Liver (tissue), 8 donors: ENCODE measurements at regions not wholly inside any gene's neighbourhood (a gene's known extent, or its start where the extent isn't known, plus 50 kb on each side); places are given as distances from the start of the nearest gene placed in this dataset.

ENCODE experiments used
- DNase-seq: peaks from one replicate; pipeline ENCODE4 v3.0.0-alpha.2; 2017; ENCODE audit warnings: low spot score
- H3K27ac ChIP-seq, 2 donors: one replicate each; pipeline ENCODE4 v1.7.0; 2013; ENCODE audit warnings: inconsistent platforms in 2 of 2, low read length in 2 of 2, control low read depth in 1 of 2, low read depth in 1 of 2, mild to moderate bottlenecking in 1 of 2
- H3K27me3 ChIP-seq, 4 donors: one replicate each; pipeline versions ENCODE4 v1.6.1 to v1.7.0; 2013; ENCODE audit warnings: low read length in 3 of 4, inconsistent platforms in 1 of 4, mild to moderate bottlenecking in 1 of 4, moderate library complexity in 1 of 4; ENCODE audit not compliant: control insufficient read depth in 4 of 4, insufficient read depth in 4 of 4
- H3K36me3 ChIP-seq, 4 donors: one replicate each; pipeline versions ENCODE4 v1.6.1 to v1.7.0; 2013; ENCODE audit warnings: low read length in 3 of 4, mild to moderate bottlenecking in 3 of 4, low read depth in 1 of 4, moderate library complexity in 1 of 4; ENCODE audit not compliant: control insufficient read depth in 4 of 4, insufficient read depth in 3 of 4
- H3K4me1 ChIP-seq, 4 donors: one replicate each; pipeline versions ENCODE4 v1.6.1 to v1.7.0; 2013; ENCODE audit warnings: low read length in 3 of 4, mild to moderate bottlenecking in 3 of 4, moderate library complexity in 1 of 4; ENCODE audit not compliant: control insufficient read depth in 4 of 4, insufficient read depth in 4 of 4
- H3K4me3 ChIP-seq, 3 donors: one replicate each; pipeline versions ENCODE4 v1.6.1 to v1.7.0; 2013; ENCODE audit warnings: low read length in 3 of 3, control low read depth in 1 of 3, low read depth in 1 of 3, mild to moderate bottlenecking in 1 of 3
- H3K9ac ChIP-seq, 2 donors: one replicate each; pipeline ENCODE4 v1.7.0; 2013; ENCODE audit warnings: low read length in 2 of 2, mild to moderate bottlenecking in 2 of 2, moderate library complexity in 2 of 2, control low read depth in 1 of 2, low read depth in 1 of 2
- H3K9me3 ChIP-seq, 4 donors: one replicate each; pipeline versions ENCODE4 v1.6.1 to v1.7.0; 2013; ENCODE audit warnings: low read length in 3 of 4; ENCODE audit not compliant: control insufficient read depth in 4 of 4
- ATF3 ChIP-seq: IDR thresholded peaks from 2 replicates; pipeline ENCODE4 v1.6.1; 2016; ENCODE audit warnings: antibody characterized with exemption
- CTCF ChIP-seq: fragments of 150-350 bp; IDR thresholded peaks from 2 replicates; pipeline ENCODE4 v1.5.1; 2017; ENCODE audit warnings: improper control_type of control experiment, low read depth, low read length; ENCODE audit not compliant: missing input control
- EGR1 ChIP-seq, 2 donors: IDR thresholded peaks; 2 replicates each; pipeline ENCODE4 v1.6.1; 2016 to 2018; ENCODE audit warnings: antibody characterized with exemption in 2 of 2, low read depth in 2 of 2
- FOXA1 ChIP-seq: IDR thresholded peaks from 2 replicates; pipeline ENCODE4 v1.6.1; 2016; ENCODE audit warnings: antibody characterized with exemption
- FOXA2 ChIP-seq: IDR thresholded peaks from 2 replicates; pipeline ENCODE4 v1.6.1; 2016; ENCODE audit warnings: antibody characterized with exemption
- GABPA ChIP-seq, 2 donors: IDR thresholded peaks in 1 of 2; conservative IDR thresholded peaks in 1 of 2; 2 replicates each; pipeline ENCODE4 v1.6.1; 2016; ENCODE audit warnings: antibody characterized with exemption in 2 of 2, mild to moderate bottlenecking in 1 of 2, moderate library complexity in 1 of 2
- HNF4A ChIP-seq, 2 donors: conservative IDR thresholded peaks; 2 replicates each; pipeline ENCODE4 v1.6.1; 2016; ENCODE audit warnings: antibody characterized with exemption in 2 of 2, mild to moderate bottlenecking in 2 of 2
- HNF4G ChIP-seq: IDR thresholded peaks from 2 replicates; pipeline ENCODE4 v1.6.1; 2016; ENCODE audit warnings: antibody characterized with exemption
- JUND ChIP-seq, 2 donors: IDR thresholded peaks; 2 replicates each; pipeline ENCODE4 v1.6.1; 2016; ENCODE audit warnings: antibody characterized with exemption in 2 of 2
- MAX ChIP-seq: IDR thresholded peaks from 2 replicates; pipeline ENCODE4 v1.6.1; 2016; ENCODE audit warnings: antibody characterized with exemption
- NR2F2 ChIP-seq: IDR thresholded peaks from 2 replicates; pipeline ENCODE4 v1.6.1; 2016; ENCODE audit warnings: antibody characterized with exemption
- RAD21 ChIP-seq, 2 donors: IDR thresholded peaks; 2 replicates each; pipeline ENCODE4 v1.6.1; 2016; ENCODE audit warnings: antibody characterized with exemption in 2 of 2, mild to moderate bottlenecking in 2 of 2
- REST ChIP-seq: IDR thresholded peaks from 2 replicates; pipeline ENCODE4 v1.6.1; 2016; ENCODE audit warnings: antibody characterized with exemption, mild to moderate bottlenecking
- RXRA ChIP-seq, 2 donors: IDR thresholded peaks; 2 replicates each; pipeline ENCODE4 v1.6.1; 2017 to 2018; ENCODE audit warnings: antibody characterized with exemption in 2 of 2, mild to moderate bottlenecking in 1 of 2
- SP1 ChIP-seq: IDR thresholded peaks from 2 replicates; pipeline ENCODE4 v1.6.1; 2018; ENCODE audit warnings: antibody characterized with exemption, mild to moderate bottlenecking
- TAF1 ChIP-seq: conservative IDR thresholded peaks from 2 replicates; pipeline ENCODE4 v1.6.1; 2016; ENCODE audit warnings: antibody characterized with exemption, mild to moderate bottlenecking
- YY1 ChIP-seq: IDR thresholded peaks from 2 replicates; pipeline ENCODE4 v1.6.1; 2016; ENCODE audit warnings: antibody characterized with exemption, mild to moderate bottlenecking
- ZBTB33 ChIP-seq: IDR thresholded peaks from 2 replicates; pipeline ENCODE4 v1.6.1; 2016; ENCODE audit warnings: antibody characterized with exemption
- WGBS: extraction: QIAGEN DNeasy Blood & Tissue Kit; methylation state at CpG from one replicate; pipeline ENCODE4 v1.1.7; 2013; 5-methylcytosine and 5-hydroxymethylcytosine counted together
- donor health status: healthy.
- donor health status: healthy.
- donor health status: healthy.
- donor health status: healthy.
- donor health status: healthy.

- H3K27me3 ChIP-seq = no peaks in the 10 kb centered on the region
- no peak overlapping the region for H3K9ac ChIP-seq
- no peak for DNase-seq
- TF ChIP-seq SP1 = no peak
- no peak for TF ChIP-seq YY1
- TF ChIP-seq ATF3 = no peak
- TF ChIP-seq NR2F2 = no peak
- no peak for TF ChIP-seq FOXA1
- TF ChIP-seq REST = no peak
- no peak for TF ChIP-seq TAF1
- TF ChIP-seq GABPA (IDR thresholded peaks at IDR 0.05 in 1 of 2, conservative IDR thresholded peaks at IDR 0.05 in 1 of 2) = no peak
- TF ChIP-seq HNF4G = no peak
- TF ChIP-seq RAD21 (IDR thresholded peaks at IDR 0.05) = no peak
- no peak for TF ChIP-seq RXRA (IDR thresholded peaks at IDR 0.05)
- TF ChIP-seq MAX = no peak
- no peak for TF ChIP-seq ZBTB33
- no peak for TF ChIP-seq CTCF
- no peaks in the 10 kb centered on the region for H3K36me3 ChIP-seq
- no peaks in the 10 kb centered on the region for H3K4me1 ChIP-seq
- 92% methylated on average over 4 of the region's 4 CpGs for WGBS
- no peaks in the 10 kb centered on the region for H3K9me3 ChIP-seq
- H3K27ac ChIP-seq = no peak overlapping the region
- no peak overlapping the region for H3K4me3 ChIP-seq
These were observed 55.1 kb upstream of the CWC22 start for GRCh38 chr2:180062178-180062577.

- WGBS = 91% methylated on average over 3 of the region's 3 CpGs
- Histone ChIP-seq H3K4me3 (no peak overlapping the region), H3K36me3 (no peaks in the 10 kb centered on the region), H3K9me3 (no peaks in the 10 kb centered on the region), H3K27me3 (no peaks in the 10 kb centered on the region), H3K27ac (no peak overlapping the region), H3K4me1 (no peaks in the 10 kb centered on the region), H3K9ac (no peak overlapping the region)
- no peak for DNase-seq
- TF ChIP-seq HNF4G (no peak), REST (no peak), JUND (IDR thresholded peaks at IDR 0.05) (no peak), GABPA (IDR thresholded peaks at IDR 0.05 in 1 of 2, conservative IDR thresholded peaks at IDR 0.05 in 1 of 2) (no peak), HNF4A (conservative IDR thresholded peaks at IDR 0.05) (no peak), EGR1 (IDR thresholded peaks at IDR 0.05; ENCODE audit: low read depth in 2 of 2) (no peak), SP1 (no peak), FOXA2 (no peak), YY1 (no peak), MAX (no peak), RXRA (IDR thresholded peaks at IDR 0.05) (no peak), NR2F2 (no peak), FOXA1 (no peak), CTCF (no peak), TAF1 (no peak)
These were observed 54.4 kb upstream of the CWC22 start for GRCh38 chr2:180061546-180061945.
